RWPE2 (cell line): ENCODE measurements at regions not wholly inside any gene's neighbourhood (a gene's known extent, or its start where the extent isn't known, plus 50 kb on each side); places are given as distances from the start of the nearest gene placed in this dataset.
"Not testable (repeated sequence)": the region's sequence is repeated elsewhere in the genome, so short reads cannot be mapped to it uniquely, and the experiment has no call there.

Experiments used
- ATAC-seq: fragments of 200-7000 bp; cut with Tn5 transposase; 3 replicates; pipeline ENCODE4 v1.9.1; 2021; ENCODE audit warnings: low read depth
- DNase-seq: peaks from one replicate; pipeline ENCODE4 v3.0.0-alpha.2; 2020; ENCODE audit warnings: low spot score
- H3K27ac ChIP-seq: fragments of 450-650 bp; 2 replicates; pipeline ENCODE4 v1.5.1; 2017; ENCODE audit warnings: mild to moderate bottlenecking; ENCODE audit not compliant: poor library complexity, severe bottlenecking
- H3K27me3 ChIP-seq: fragments of 250-450 bp; sonication (Bioruptor Pico); 2 replicates; pipeline ENCODE4 v1.5.1; 2021; ENCODE audit warnings: mild to moderate bottlenecking, moderate library complexity; ENCODE audit not compliant: insufficient read depth, poor library complexity, severe bottlenecking
- H3K36me3 ChIP-seq: fragments of 250-450 bp; sonication (Bioruptor Pico); 2 replicates; pipeline ENCODE4 v1.5.1; 2020; ENCODE audit warnings: low read depth, mild to moderate bottlenecking, moderate library complexity
- H3K4me1 ChIP-seq: fragments of 250-450 bp; sonication (Bioruptor Pico); 2 replicates; pipeline ENCODE4 v1.5.1; 2021; ENCODE audit warnings: mild to moderate bottlenecking, moderate library complexity; ENCODE audit not compliant: insufficient read depth, poor library complexity, severe bottlenecking
- H3K4me3 ChIP-seq: fragments of 250-450 bp; sonication (Bioruptor Pico); 2 replicates; pipeline ENCODE4 v1.5.1; 2021; ENCODE audit warnings: mild to moderate bottlenecking, moderate library complexity; ENCODE audit not compliant: severe bottlenecking
- H3K9me3 ChIP-seq: fragments of 250-450 bp; sonication (Bioruptor Pico); 2 replicates; pipeline ENCODE4 v1.5.1; 2021; ENCODE audit warnings: mild to moderate bottlenecking, moderate library complexity; ENCODE audit not compliant: severe bottlenecking
- TF ChIP-seq, protein P1 (sequence below): fragments of 450-650 bp; IDR thresholded peaks from one replicate; pipeline ENCODE4 v1.5.1; 2017; ENCODE audit warnings: mild to moderate bottlenecking, moderate library complexity; ENCODE audit not compliant: poor library complexity, severe bottlenecking

DNA sequence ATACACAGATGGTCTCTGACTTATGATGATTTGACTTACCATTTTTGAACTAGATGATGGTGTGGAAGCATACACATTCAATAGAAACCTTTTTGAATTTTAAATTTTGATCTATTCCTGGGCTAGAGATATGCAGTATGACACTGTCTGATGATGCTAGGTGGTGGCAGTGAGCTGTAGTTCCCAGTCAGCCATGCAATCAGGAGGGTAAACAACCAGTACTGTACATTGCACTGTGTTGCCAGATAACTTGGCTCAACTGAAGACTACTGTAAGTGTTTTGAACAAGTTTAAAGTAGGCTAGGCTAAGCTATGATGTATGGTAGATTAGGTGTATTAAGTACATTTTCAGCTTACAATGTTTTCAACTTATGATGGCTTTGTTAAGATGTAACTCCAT is 859.1 kb upstream of the ARRDC3 start:
- DNase-seq = no peak

DNA sequence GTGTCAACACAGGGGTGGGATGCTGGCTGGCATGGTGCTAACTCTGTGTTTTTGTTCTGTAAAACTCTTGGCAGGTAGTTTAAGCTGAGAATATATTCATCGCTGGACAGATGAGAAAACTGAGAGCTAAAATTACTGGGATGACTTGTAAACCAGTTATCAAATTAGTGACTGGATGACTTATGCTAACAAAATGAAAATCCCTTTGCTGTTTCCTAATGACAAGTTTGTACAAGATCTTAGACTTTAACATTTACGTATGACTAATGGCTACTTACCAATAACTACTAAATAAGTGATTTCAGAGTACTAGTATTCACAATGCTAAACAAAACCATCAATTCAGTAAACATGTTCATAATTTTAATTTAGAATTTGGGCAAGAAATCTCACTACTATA is 854.8 kb upstream of the ARRDC3 start:
- H3K27ac ChIP-seq = no peak overlapping the region
- H3K27me3 ChIP-seq = peaks cover under 1% of the 10 kb centered on the region
- TF ChIP-seq, protein P1, sequence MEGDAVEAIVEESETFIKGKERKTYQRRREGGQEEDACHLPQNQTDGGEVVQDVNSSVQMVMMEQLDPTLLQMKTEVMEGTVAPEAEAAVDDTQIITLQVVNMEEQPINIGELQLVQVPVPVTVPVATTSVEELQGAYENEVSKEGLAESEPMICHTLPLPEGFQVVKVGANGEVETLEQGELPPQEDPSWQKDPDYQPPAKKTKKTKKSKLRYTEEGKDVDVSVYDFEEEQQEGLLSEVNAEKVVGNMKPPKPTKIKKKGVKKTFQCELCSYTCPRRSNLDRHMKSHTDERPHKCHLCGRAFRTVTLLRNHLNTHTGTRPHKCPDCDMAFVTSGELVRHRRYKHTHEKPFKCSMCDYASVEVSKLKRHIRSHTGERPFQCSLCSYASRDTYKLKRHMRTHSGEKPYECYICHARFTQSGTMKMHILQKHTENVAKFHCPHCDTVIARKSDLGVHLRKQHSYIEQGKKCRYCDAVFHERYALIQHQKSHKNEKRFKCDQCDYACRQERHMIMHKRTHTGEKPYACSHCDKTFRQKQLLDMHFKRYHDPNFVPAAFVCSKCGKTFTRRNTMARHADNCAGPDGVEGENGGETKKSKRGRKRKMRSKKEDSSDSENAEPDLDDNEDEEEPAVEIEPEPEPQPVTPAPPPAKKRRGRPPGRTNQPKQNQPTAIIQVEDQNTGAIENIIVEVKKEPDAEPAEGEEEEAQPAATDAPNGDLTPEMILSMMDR = no peak
- no peak overlapping the region for H3K4me3 ChIP-seq
- no peaks in the 10 kb centered on the region for H3K9me3 ChIP-seq
- ATAC-seq = 0 out of 3 replicates have a peak, but pooled peaks have one; percentile 29
- H3K4me1 ChIP-seq = no peaks in the 10 kb centered on the region
- H3K36me3 ChIP-seq = no peaks in the 10 kb centered on the region
- no peak for DNase-seq

More for the DNA sequence above, 859.1 kb upstream of the ARRDC3 start:
- ATAC-seq = peak; percentile 54; the same call in 1 of the 3 replicates
- H3K9me3 ChIP-seq = no peaks in the 10 kb centered on the region
- no peak overlapping the region for H3K4me3 ChIP-seq
- TF ChIP-seq, protein P1 = no peak
- no peaks in the 10 kb centered on the region for H3K36me3 ChIP-seq
- H3K27ac ChIP-seq = no peak overlapping the region
- no peaks in the 10 kb centered on the region for H3K4me1 ChIP-seq
- H3K27me3 ChIP-seq = peaks cover 10% of the 10 kb centered on the region

DNA sequence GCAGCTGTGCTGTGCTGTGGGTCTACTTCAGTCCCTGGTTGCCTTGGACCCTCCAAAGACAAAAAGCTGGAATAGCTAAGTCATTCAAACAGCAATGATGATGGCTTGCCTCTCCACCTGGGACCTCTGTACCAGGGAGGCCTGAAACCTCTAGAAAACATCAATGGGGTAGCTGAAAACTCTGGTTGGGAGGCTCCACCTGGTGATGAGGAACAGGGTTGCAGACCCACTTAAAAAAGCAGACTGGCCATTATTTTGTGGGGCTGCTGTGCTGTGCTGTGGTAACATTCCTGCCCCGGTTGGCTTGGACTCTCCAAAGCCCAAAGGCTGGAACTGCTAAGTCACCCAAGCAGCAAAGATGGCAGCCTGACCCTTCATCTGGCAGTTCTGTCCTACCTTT is 839.3 kb upstream of the ARRDC3 start:
- TF ChIP-seq, protein P1 = peak; percentile 31
- no peak overlapping the region for H3K27ac ChIP-seq
- 0 out of 3 replicates have a peak, but pooled peaks have one; percentile 12 for ATAC-seq
- no peaks in the 10 kb centered on the region for H3K4me1 ChIP-seq
- H3K4me3 ChIP-seq = no peak overlapping the region
- no peaks in the 10 kb centered on the region for H3K36me3 ChIP-seq
- H3K9me3 ChIP-seq = no peaks in the 10 kb centered on the region
- DNase-seq = no peak
- no peaks in the 10 kb centered on the region for H3K27me3 ChIP-seq

DNA sequence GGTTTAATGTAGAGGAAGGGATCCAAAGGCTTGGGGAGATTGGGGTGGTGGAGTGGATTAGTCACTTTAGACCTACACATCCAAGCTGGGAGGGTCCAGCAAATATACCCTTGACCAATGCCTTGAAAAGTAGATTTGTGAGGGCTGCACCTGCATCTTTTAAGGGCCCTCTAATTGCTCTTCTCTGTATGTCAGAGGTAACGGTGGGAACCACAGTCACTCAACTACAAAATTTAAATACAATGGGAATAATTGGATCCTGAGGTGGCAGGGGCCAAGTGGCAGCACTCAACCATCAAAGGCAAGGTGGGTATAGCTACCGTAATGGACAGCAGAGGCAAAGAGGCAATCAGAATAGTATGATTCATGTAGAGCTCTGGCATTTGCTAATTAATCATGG is 833.7 kb upstream of the ARRDC3 start:
- H3K9me3 ChIP-seq, H3K27ac ChIP-seq, ATAC-seq, DNase-seq, H3K36me3 ChIP-seq, H3K27me3 ChIP-seq, H3K4me1 ChIP-seq, H3K4me3 ChIP-seq: not testable (repeated sequence)

DNA sequence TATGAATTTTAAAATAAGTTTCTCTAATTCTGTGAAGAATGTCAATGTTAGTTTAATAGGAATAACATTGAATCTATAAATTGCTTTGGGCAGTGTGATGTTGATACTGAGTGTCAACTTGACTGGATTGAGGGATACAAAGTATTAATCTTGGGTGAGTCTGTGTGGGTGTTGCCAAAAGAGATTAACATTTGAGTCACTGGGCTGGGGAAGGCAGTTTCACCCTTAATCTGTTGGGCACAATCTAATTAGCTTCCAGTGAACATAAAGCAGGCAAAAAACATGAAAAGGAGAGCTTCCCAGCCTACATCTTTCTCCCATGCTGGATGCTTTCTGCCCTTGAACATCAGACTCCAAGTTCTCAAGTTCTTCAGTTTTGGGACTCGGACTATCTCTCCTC is 832.0 kb upstream of the ARRDC3 start:
- Histone ChIP-seq H3K27me3 (no peaks in the 10 kb centered on the region), H3K36me3 (no peaks in the 10 kb centered on the region), H3K4me3 (no peak overlapping the region), H3K4me1 (no peaks in the 10 kb centered on the region), H3K9me3 (no peaks in the 10 kb centered on the region), H3K27ac (no peak overlapping the region)
- ATAC-seq (no peak), DNase-seq (no peak)
- TF ChIP-seq, protein P1 = no peak
